ENCODE measurements at regions not wholly inside any gene's neighbourhood (a gene's known extent, or its start where the extent isn't known, plus 50 kb on each side); places are given as distances from the start of the nearest gene placed in this dataset.
A peak's percentile ranks its signal among the peaks of the same experiment; 100 is the strongest.

GRCh38 chr3:124569761-124570160 lies 160.5 kb upstream of the UMPS start:
- peak in 1 of 2 donors; percentile 60 for DNase-seq
- intact Hi-C loops (cut with DNase I; ENCODE audit: low total_unique reads), result loop anchor here (5.0 kb wide), 1 partner anchor 118 kb away; no protein-coding TSS in a partner anchor
- 31 to 50% (median 45%) methylated on average over 1 of the region's 1 CpG for WGBS, 5 donors

GRCh38 chr3:124570232-124570631 lies 160.0 kb upstream of the UMPS start:
- H3K36me3 ChIP-seq, result no peaks in the 10 kb centered on the region
- no peaks in the 10 kb centered on the region for H3K9me3 ChIP-seq
- no peak for DNase-seq
- no peak overlapping the region for H3K4me3 ChIP-seq
- WGBS, 5 donors, result 61 to 86% (median 76%) methylated on average over 2 of the region's 2 CpGs
- H3K27ac ChIP-seq, result no peak overlapping the region
- TF ChIP-seq POLR2AphosphoS5 (IDR thresholded peaks at IDR 0.05) (no peak), POLR2A (IDR thresholded peaks at IDR 0.05) (no peak), EP300 (IDR thresholded peaks at IDR 0.05) (no peak), CTCF (IDR thresholded peaks at IDR 0.05) (no peak)
- peaks cover 0 to 29% (median 9%) of the 10 kb centered on the region in 4 donors for H3K4me1 ChIP-seq
- intact Hi-C loops (cut with DNase I; ENCODE audit: low total_unique reads), result no loop called here
- no peaks in the 10 kb centered on the region for H3K27me3 ChIP-seq

More at GRCh38 chr3:124569761-124570160, 160.5 kb upstream of the UMPS start:
- Histone ChIP-seq H3K9me3 (no peaks in the 10 kb centered on the region), H3K36me3 (no peaks in the 10 kb centered on the region), H3K4me3 (no peak overlapping the region), H3K4me1 (peaks cover 0 to 34% (median 12%) of the 10 kb centered on the region in 4 donors), H3K27me3 (no peaks in the 10 kb centered on the region), H3K27ac (no peak overlapping the region)
- TF ChIP-seq EP300 (IDR thresholded peaks at IDR 0.05), result no peak
- TF ChIP-seq POLR2A (IDR thresholded peaks at IDR 0.05), result no peak
- no peak for TF ChIP-seq POLR2AphosphoS5 (IDR thresholded peaks at IDR 0.05)
- TF ChIP-seq CTCF (IDR thresholded peaks at IDR 0.05), result no peak

- Histone ChIP-seq H3K4me3 (no peak overlapping the region), H3K9me3 (no peaks in the 10 kb centered on the region), H3K27ac (no peak overlapping the region), H3K36me3 (no peaks in the 10 kb centered on the region), H3K27me3 (no peaks in the 10 kb centered on the region), H3K4me1 (peaks cover 0 to 21% (median 9%) of the 10 kb centered on the region in 4 donors)
- no peak for DNase-seq
- intact Hi-C loops (cut with DNase I; ENCODE audit: low total_unique reads), result no loop called here
- TF ChIP-seq CTCF (IDR thresholded peaks at IDR 0.05) (no peak), EP300 (IDR thresholded peaks at IDR 0.05) (no peak), POLR2A (IDR thresholded peaks at IDR 0.05) (no peak), POLR2AphosphoS5 (IDR thresholded peaks at IDR 0.05) (no peak)
- 87 to 97% (median 96%) methylated on average over 8 of the region's 8 CpGs for WGBS, 5 donors
Measured at GRCh38 chr3:124572851-124573405, 157.3 kb upstream of the UMPS start.

GRCh38 chr3:124574012-124574411 lies 156.2 kb upstream of the UMPS start:
- Histone ChIP-seq H3K4me3 (no peak overlapping the region), H3K27me3 (no peaks in the 10 kb centered on the region), H3K36me3 (no peaks in the 10 kb centered on the region), H3K4me1 (peaks cover 0 to 21% (median 9%) of the 10 kb centered on the region in 4 donors), H3K9me3 (no peaks in the 10 kb centered on the region), H3K27ac (no peak overlapping the region)
- TF ChIP-seq POLR2AphosphoS5 (IDR thresholded peaks at IDR 0.05), result no peak
- no peak for TF ChIP-seq CTCF (IDR thresholded peaks at IDR 0.05)
- TF ChIP-seq EP300 (IDR thresholded peaks at IDR 0.05), result no peak
- no peak for TF ChIP-seq POLR2A (IDR thresholded peaks at IDR 0.05)
- no peak for DNase-seq
- WGBS, 5 donors, result 64 to 91% (median 85%) methylated on average over 2 of the region's 2 CpGs
- intact Hi-C loops (cut with DNase I; ENCODE audit: low total_unique reads), result no loop called here

Measured in stomach (tissue), 8 donors.